ENCODE measurements at regions not wholly inside any gene's neighbourhood (a gene's known extent, or its start where the extent isn't known, plus 50 kb on each side); places are given as distances from the start of the nearest gene placed in this dataset.

DNA sequence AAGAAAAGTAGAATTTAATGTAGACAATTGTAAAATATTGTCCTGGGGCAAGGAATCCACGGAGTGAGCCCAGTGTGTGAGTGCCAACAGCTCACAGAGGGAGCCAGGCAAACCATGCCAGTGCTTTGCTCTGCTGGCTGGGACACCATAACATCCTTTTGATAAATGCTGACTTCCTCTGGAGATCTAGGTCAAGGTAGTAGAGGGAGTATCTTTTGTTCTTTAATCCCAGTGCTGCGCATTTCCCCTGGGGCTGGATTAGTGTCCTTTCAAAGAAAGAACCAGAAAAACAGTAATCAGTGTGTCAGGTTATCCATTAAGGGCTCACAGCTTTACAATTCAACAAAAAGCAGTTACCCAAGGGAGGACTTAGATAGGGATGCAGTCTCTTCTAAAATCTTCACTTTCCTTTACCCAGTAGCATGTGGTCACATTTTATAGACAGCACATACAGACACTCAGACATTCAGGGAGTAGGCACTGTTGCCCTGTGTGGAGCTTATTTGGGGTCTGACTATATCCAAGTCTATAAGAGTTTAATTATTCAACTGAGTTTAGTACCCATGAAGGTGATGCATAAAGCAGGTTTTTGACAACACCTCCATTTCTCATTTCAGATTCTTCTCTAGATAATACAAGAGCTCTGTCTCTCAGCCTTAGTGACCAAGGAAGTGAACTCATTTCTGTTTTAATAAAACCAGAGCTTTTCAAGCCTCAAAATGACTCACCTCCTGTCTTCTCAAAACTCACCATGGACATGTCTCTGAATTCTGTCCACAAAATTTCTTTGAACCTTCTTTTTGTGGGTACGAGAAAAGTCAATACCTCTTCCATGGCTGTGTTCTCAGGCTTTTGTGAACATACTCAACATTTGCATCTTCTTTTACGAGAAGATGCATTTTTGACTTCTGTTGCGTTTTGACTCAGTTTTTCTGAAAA is 215.3 kb downstream of the BRINP2 start:
- TF ChIP-seq, protein P1, sequence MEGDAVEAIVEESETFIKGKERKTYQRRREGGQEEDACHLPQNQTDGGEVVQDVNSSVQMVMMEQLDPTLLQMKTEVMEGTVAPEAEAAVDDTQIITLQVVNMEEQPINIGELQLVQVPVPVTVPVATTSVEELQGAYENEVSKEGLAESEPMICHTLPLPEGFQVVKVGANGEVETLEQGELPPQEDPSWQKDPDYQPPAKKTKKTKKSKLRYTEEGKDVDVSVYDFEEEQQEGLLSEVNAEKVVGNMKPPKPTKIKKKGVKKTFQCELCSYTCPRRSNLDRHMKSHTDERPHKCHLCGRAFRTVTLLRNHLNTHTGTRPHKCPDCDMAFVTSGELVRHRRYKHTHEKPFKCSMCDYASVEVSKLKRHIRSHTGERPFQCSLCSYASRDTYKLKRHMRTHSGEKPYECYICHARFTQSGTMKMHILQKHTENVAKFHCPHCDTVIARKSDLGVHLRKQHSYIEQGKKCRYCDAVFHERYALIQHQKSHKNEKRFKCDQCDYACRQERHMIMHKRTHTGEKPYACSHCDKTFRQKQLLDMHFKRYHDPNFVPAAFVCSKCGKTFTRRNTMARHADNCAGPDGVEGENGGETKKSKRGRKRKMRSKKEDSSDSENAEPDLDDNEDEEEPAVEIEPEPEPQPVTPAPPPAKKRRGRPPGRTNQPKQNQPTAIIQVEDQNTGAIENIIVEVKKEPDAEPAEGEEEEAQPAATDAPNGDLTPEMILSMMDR (conservative IDR thresholded peaks at IDR 0.05; ENCODE audit: low read depth, low read length), result no peak
- no peak for TF ChIP-seq EZH2 (IDR thresholded peaks at IDR 0.05; ENCODE audit: low read length, unreplicated experiment)

All from PC-3 (cell line).